Stimulated activated CD4-positive, alpha-beta T cell treated with anti-CD3 and anti-CD28 coated beads, Interleukin-12 subunit alpha, Interleukin-12 subunit beta, amount 100 ng/mL, for 24 hours (primary cell): ENCODE measurements at regions not wholly inside any gene's neighbourhood (a gene's known extent, or its start where the extent isn't known, plus 50 kb on each side); places are given as distances from the start of the nearest gene placed in this dataset.

Source experiments
- DNase-seq, 2 experiments: peaks; one replicate each; pipeline ENCODE4 v3.0.0-alpha.2; 2020; ENCODE audit warnings: low read depth in 2 of 2

DNA sequence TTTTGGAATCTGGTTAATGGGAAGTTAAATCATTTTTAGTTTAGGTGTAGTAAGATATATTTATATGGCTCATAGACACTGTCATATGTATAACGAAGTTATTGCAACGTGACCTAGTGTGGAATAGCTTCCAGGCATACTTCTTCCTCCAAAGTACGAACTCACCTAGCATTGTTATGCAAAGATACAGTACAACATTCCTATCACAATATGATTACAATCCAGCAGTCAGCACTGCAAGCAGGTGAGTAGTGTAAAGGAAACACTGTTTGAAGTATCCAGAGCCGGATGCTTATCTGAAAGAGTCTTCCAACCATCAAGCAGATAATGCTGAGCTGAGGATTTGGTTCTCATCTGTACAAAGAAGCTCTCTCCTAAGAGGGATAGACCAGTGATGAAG, 754.4 kb upstream of the IGFBP3 start:
- no peak for DNase-seq

DNA sequence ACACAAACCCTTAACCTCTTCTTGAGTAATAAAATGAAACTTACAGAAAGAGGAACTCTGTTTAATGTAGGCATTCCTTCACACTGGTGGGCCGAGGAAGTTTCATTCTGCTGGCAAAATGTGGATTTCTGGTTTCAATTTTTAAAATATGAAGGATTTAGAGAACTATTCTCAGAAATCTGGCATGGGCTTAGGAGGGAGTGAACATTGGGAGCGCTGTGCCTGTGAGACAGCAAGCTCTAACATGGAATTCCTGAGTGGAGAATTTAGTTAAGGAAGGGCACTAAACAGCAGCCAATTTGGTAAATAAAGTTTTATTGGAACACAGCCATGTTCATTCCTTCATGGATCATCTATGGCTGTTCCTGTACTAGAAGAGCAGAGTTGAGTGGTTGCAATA, 751.8 kb upstream of the IGFBP3 start:
- no peak for DNase-seq

DNA sequence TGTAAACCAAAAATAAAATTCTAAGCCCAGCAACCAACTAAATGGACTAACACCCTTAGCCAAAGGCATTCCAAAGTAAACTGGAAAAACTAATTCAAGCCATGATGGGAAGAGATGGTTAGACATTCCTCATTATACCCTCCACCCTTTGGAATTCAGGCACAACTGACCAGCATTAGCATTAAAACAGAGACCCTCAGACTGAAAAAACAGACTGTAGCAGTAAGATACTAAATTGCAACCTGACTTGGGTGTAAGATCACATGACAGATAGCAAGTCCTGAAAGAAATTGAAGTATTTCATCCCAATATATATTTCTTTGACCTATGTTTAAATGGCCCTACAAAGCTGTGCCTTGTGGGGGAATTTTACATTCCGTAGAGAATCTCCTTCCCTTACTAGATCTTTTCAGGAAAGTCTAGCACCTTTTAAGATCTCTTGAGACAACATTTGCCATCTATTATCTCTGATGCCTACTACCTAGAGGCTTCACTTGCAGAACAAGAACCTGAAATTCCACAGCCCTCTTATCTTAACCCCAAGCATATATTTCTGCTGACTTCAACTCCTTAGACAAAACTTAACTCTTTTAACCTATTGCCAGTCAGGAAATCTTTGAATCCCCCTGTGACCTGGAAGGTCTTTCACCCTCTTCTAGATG, 750.2 kb upstream of the IGFBP3 start:
- no peak for DNase-seq

DNA sequence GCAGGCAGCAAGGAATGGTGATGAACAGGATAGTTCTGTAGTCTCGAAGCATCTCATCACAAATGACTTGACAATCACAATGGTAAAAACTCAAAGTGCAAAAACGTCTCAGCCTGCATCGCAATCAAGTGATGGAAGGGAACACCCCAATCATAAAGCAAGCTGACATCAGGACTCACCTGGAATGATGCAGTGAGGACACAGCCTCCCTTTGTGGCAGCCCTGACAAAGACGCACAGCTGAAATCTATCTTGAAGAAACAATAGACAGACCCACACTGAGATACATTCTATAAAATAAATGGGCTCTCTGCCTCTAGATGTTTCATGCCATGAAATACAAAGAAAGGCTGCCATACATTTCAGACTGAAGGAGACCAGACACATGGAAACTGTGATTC, 748.0 kb upstream of the IGFBP3 start:
- DNase-seq = no peak

DNA sequence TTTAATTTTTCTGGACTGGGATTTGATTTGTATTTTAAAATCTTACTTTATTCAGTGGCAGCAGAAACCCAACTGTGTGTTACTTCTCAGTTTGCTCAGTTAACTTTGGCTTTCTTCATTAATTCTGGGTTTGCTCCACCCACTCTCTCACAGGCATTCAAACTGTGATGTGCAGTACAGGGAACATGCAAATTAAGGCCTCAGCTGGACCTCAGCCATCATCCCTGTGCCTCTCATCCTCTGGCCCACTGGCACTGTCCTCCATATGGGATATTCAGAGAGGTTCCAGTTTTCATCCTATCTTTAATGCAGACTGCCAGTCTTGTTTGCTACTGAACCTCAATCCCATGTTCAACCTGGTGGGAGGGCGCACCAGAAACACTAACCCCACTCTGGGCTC, 743.4 kb upstream of the IGFBP3 start:
- no peak for DNase-seq

DNA sequence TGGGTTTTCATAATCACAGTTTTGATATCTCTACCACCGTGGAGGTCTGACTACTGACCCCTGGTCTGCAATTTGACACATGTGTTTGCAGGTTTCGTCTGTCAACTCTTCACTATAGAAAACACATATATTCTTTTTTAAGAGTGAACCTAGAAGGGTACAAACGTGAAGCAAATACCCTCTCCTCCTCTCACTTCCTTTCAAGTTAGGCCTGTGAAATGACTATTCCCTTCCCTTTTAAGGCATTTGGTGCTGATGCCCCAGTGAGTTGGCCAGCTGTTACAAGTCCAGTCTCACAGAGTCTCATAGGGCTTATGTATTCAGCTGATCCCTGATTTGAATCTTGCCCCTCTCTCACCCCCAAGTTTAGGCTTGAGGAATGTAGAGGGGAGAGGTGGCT, 742.0 kb upstream of the IGFBP3 start:
- DNase-seq = no peak

DNA sequence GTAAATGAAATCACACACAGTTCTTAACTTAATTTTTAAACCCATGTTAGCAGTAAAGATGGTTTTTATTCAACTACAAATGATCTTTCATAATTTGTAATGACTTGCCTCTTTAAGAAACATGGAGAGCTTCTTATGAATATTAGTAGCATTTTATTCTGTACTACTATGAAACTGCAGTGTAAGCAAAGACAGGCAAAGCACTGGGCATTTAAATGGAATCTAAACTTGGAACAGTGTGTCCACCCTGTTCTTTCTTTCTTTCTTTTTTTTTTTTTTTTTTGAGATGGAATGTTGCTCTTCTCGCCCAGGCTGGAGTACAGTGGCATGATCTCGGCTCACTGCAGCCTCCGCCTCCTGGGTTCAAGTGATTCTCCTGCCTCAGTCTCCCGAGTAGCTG, 740.4 kb upstream of the IGFBP3 start:
- no peak for DNase-seq

DNA sequence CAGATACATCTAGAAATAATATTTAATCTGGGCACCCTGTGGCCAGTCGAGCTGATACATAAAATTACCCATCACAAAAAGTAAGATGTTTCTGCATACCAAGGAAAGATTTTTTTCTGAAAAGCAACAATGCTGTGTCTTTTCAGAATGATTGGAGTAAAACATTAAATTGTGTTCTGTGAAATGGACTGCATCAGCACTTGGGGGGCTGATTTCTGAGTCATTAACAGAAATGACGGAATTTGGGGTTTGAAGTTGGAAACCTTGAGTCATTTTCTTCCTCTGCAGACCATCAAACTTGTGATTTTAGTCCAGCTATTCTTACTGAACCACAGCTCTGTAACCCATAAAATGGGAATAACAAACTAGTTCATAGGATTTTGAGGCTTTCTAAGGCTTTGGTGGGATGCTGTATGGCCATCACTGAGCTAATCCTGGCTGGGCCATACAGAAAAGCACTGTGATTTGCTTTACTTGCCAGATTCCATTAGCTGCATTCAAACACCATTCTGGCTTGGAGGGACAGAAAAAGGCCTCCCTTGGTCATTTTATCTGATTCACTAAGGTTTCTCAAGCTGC, 739.4 kb upstream of the IGFBP3 start:
- no peak for DNase-seq

DNA sequence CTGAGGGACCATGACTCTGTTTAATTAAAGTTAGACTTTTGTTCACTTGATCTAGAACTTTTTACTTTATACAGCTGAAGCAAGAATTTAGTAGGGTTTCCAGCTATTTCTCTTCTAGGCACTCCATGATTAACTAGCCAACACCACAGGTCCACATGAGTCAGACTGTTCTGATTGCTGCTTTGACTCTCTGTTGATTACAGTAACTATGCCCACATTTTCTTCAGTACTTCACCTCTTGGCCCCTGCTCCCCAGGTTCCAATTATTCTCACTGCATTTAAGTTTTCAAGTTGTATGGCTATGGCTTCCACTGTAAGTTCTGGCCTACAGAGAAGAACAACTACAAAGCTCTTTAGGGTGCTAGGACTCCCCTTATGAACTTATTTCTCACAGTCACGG, 737.2 kb upstream of the IGFBP3 start:
- DNase-seq = no peak

DNA sequence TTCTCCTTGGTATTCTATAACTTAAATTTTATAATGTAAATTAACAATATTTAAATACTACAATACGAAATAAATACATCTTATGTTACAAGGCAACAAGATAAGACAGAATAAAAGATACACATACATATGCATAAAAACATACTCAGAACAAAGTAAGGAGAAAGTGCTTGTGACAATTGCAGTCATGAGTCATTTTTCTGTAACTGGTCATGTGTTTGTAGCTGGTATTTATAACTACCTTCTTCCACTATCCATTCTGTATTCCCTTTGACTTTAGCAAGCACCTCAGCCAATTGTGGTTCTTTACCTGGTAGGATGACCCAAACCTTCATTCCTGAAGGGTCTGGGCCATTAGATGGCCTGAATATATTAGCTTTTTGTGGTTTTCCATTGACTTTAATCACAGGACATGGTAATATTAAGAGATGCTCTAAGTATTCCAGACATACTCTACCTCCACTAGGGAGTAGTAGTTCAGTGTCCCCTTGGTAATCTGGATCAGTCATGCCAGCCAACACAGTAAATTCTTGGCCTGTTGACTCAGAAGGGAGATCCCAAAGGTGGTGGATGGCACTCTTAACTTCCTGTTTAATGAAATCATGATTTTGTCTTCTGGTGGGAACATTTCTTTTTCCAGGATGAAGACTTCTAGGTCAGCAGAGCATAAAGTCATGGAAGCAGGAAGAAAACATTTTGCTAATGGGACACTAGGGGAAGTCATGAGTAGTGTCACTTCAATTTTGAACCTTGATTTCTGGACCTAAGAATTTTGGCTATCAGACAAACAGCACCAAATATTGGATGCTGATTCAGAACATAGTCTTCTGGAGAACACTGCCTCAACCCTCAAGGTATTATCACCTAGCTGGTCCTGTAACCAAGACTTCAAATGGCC, 733.7 kb upstream of the IGFBP3 start:
- DNase-seq = no peak

DNA sequence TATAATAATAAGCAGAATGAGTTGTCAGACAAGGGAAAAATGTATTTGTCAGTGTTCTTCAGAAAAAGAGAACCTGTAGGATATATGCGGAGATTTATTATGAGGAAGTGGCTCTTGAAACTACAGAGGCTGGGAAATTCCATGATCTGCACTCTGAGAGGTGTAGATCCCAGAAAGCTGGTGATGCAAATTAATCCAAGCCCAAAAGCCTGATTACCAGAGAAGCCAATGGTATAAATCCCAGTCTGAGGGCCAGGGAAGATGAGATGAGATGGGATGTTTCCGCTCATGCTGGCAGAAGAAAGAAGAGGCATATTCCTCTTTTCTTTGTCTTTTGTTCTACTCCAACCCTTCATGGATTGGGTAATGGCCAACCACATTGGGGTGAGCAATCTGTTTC, 732.8 kb upstream of the IGFBP3 start:
- no peak for DNase-seq

DNA sequence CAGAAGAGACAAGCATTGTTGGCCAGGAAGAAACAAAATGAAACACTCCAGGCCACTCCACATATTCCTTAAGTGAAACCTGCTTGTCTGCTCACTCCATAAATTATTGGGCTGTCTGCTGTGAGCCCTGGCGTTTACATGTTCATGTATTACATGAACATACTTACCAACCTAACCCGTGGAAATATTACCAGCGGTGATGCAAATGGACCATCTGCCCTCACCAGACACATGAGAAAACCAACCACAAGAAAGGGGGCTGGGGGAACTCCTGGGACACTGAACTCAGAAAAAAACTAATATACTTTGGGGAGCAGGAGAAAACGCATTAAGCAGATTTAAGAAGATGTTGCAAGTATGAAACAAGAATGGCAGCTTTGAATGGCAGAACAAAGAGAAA, 731.2 kb upstream of the IGFBP3 start:
- no peak for DNase-seq

DNA sequence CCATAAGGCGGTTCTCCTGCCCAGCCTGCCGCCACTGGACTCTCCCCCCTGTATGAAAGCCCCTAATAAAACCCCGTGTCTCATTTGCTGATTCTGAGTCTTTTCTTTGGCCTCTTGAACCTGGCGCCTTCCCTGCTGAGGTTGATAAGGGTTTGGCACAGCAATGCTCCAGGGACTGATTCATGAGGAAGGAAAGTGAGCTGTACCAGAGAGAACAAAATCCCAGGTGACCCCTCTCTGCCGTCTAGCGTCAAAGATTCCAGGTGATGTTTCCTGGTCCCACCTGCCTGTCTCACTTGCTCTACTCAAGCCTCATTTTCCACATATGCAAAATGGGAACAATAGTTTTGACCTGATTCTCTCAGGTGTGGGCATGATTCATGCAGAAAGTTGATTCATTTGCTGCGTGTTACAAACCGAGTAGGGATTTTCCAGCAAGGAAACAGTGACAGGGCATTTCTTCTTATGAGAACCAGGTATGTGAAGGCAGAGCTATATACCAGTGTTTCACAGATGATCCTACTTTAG, 730.6 kb upstream of the IGFBP3 start:
- no peak for DNase-seq

DNA sequence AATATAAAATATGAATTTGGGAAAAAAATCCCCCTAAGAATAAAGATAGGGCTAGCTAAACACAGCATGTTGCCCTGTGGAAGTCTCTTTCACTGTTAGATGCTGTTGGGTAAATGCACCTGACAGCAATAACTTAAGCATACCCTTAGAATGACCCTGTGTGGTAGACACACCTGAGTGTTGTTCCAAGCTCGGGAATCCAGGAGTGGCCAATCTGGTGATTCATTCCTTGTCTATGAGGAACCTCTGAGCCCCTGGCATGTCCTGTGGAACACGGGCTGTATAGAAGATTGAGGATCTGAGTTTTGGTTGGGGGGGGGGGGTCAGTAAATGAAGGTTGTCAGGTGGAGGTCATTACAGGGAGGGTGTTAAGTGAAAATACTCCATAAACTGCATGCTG, 730.0 kb upstream of the IGFBP3 start:
- no peak for DNase-seq

DNA sequence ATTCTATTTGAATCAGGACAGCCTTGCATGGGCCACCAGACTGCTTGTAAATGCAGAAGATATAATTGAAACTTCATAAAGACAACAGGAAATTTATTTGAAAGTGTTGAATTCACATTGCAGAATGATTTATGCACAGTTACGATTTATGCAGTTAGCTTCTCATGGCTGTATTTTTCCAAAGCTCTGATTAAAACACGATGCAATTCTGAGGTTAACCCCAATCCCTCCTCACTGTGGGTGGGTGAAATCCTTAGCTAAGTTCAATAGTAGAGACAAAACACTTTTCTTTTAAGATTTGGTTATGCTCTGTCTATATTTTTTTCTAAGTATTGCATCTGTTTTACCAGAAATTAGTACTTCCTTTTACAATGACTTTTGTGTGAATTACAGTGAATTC, 728.8 kb upstream of the IGFBP3 start:
- no peak for DNase-seq

DNA sequence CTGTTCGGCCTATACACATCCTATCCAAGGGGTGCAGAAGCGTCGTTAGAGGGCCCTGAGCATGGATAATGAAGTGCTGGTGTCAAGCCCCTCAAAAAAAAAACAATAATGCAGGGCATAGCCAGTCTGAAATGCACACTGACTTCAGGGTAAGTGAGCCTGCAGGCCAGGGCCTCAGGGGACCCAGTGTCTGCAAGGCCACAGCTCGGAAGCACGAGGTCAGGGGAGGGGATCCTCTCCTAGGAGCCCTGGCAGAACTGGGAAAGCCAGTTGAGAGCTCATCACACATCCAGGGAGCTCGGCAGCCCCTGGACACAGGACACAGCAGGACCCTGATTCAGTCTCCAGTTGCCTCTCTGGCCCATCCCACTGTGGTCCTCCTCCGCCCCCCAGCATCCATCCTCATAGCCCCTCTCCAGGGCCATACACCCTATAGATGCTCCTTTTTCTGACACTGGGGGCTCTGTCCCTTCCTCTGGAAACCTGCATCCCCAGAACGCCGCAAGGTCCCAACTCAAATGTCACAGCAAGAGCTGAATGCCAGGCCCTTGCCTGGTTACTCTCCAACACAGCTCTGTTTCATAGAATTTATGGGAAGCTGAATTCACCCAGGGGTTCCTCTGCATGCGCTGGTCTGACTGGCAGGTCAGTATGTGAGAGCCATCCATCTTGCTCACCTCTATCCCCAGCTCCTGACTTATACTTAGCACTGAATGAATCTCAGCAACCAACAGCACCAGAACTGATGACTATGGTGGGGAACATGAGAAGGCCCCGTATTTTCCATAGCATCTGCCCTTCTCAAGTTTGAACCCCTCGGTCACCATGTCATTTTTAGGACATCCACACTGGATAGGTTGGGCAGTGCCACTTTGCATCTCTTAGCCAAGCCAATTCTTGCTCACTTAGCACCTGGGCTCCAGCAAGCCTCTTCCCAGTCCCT, 717.0 kb upstream of the IGFBP3 start:
- DNase-seq = no peak

DNA sequence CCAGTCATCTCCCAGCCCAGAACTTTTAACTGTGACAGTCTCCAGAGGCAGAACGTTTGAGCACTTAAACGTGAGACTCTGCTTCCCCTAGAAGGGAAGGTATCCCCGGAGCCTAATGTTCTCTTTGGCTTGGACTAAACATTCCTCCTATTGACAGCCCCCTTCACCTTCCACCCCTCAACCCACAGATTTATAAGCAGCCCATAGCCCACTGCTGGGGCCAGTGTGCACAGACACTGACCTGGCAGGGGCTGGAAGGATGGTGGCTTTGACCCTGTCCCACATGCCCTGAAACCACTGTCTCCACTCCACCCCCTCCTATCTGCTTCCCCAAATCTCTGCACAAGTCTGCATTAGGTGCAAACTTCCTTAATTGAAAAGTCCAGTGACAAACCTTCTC, 715.0 kb upstream of the IGFBP3 start:
- no peak for DNase-seq

DNA sequence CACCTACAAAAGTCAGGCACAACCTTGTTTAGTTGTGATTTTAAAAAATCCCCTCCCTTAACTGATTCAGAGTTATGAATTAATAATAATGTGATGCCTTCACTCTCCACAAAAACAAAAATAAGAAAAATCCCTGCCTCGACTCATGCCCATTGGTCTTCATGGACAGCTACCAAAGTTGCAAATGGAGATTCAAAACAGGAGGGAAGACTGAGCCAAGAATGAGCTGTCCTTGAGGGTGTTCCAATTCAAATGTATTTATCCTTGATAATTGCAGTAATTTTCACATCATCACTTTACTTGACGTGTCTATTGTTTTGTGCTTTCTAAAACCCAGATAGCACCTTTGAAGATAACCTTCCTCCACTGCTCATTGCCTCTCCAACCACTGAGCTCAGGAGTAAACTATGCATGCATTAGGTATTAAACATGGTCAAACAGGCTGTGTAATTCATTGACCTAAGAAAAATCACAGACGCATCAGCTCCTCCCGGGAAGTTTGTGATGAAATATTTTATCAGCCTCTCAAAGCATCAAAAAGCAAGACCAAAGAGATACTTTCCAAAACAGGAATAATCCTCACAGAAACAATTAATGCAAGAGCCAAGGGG, 712.7 kb upstream of the IGFBP3 start:
- no peak for DNase-seq

DNA sequence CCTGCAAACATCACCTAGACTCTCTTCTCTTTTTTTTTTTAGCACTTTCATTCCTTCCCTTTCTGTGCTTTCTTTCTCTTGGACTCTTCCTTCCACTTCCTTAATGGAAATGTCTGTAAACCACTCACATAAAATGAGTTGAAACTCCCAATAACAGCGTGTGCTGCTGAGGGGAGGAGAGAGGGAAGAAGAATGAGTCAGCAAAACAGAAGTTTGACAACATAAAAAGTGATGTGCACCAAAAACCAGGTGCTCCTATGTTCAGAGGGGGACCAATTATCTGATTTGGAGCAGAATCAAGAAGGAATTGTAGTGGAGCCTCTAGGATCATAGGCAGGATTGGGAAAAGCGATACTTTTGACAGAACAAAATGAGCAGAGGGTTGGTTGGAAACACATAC, 712.1 kb upstream of the IGFBP3 start:
- no peak for DNase-seq

DNA sequence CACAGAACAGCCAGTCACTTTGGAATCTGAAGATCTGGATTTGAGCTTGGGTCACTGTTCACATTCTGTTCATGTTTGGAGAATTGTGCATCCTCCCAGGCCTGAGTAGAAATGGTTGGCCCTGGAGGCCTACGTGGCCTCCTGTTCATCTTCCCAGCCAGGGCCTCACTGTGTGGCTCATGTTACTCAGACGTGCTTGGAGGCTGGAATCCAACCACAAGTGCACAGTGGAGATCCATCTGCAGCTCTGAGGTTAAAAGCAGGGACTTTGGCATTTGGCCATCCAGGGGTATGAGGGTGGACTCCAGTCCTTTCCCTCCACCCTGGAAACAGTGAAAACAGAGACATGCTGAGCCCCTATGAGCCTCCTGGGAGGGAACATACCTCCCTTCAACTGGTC, 709.0 kb upstream of the IGFBP3 start:
- DNase-seq = no peak

DNA sequence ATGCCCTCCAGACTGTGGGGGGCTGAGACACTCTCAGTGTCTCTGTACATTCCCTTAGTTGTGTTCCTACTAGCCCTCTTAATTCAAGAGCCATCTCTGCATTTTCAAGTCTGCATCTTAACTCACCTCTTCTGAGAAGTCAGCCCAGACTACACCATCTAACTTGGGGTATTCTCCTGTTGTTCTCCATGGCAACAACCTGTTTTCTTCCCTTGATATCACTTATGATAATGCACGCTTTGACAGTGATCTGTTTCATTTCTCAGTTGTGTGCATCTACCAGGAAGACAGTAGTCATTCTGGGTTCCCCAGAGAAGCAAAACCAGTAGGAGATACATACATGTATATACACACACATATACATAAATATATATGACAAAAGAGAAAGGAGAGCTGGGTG, 707.3 kb upstream of the IGFBP3 start:
- DNase-seq = no peak
